ENCODE measurements at regions not wholly inside any gene's neighbourhood (a gene's known extent, or its start where the extent isn't known, plus 50 kb on each side); places are given as distances from the start of the nearest gene placed in this dataset.
A peak's percentile ranks its signal among the peaks of the same experiment; 100 is the strongest.
"Not testable (repeated sequence)": the region's sequence is repeated elsewhere in the genome, so short reads cannot be mapped to it uniquely, and the experiment has no call there.

GRCh38 chr10:70976063-70976695 is 87.8 kb upstream of the PCBD1 start:
- H3K9me3 Mint-ChIP-seq: no peaks in the 10 kb centered on the region
- H3K27ac Mint-ChIP-seq: no peak overlapping the region
- no peak for ATAC-seq (replicated peaks)
- H3K4me1 Mint-ChIP-seq: no peaks in the 10 kb centered on the region
- no peak overlapping the region for H3K4me3 Mint-ChIP-seq
- peaks cover 19% of the 10 kb centered on the region for H3K27me3 Mint-ChIP-seq
- H3K36me3 Mint-ChIP-seq (ENCODE audit: low read depth): no peaks in the 10 kb centered on the region

GRCh38 chr10:70977625-70978024 is 89.3 kb upstream of the PCBD1 start:
- Mint-ChIP-seq H3K9me3 (no peaks in the 10 kb centered on the region), H3K4me1 (no peaks in the 10 kb centered on the region), H3K36me3 (ENCODE audit: low read depth) (no peaks in the 10 kb centered on the region)

GRCh38 chr10:70978181-70978580 is 89.8 kb upstream of the PCBD1 start:
- Mint-ChIP-seq H3K4me1 (peaks cover 5% of the 10 kb centered on the region), H3K27me3 (peaks cover 17% of the 10 kb centered on the region), H3K36me3 (ENCODE audit: low read depth) (no peaks in the 10 kb centered on the region), H3K27ac (no peak overlapping the region), H3K4me3 (no peak overlapping the region), H3K9me3 (no peaks in the 10 kb centered on the region)
- ATAC-seq (replicated peaks): no peak

More at GRCh38 chr10:70977625-70978024, 89.3 kb upstream of the PCBD1 start:
- Mint-ChIP-seq H3K27me3 (peaks cover 18% of the 10 kb centered on the region), H3K27ac (no peak overlapping the region), H3K4me3 (no peak overlapping the region)
- ATAC-seq (replicated peaks): no peak

- Mint-ChIP-seq H3K27me3 (peaks cover 17% of the 10 kb centered on the region), H3K9me3 (no peaks in the 10 kb centered on the region), H3K4me1 (peaks cover 5% of the 10 kb centered on the region), H3K36me3 (ENCODE audit: low read depth) (no peaks in the 10 kb centered on the region), H3K4me3 (no peak overlapping the region), H3K27ac (no peak overlapping the region)
- ATAC-seq (replicated peaks): no peak
These were observed 90.6 kb upstream of the PCBD1 start for GRCh38 chr10:70978816-70979480.

GRCh38 chr10:70980687-70981086 is 92.3 kb upstream of the PCBD1 start:
- ATAC-seq (replicated peaks): no peak
- Mint-ChIP-seq H3K4me1 (peaks cover 5% of the 10 kb centered on the region), H3K36me3 (ENCODE audit: low read depth) (no peaks in the 10 kb centered on the region), H3K27ac (no peak overlapping the region), H3K4me3 (no peak overlapping the region), H3K9me3 (no peaks in the 10 kb centered on the region), H3K27me3 (peaks cover 9% of the 10 kb centered on the region)

- Mint-ChIP-seq H3K27ac (no peak overlapping the region), H3K36me3 (ENCODE audit: low read depth) (no peaks in the 10 kb centered on the region), H3K9me3 (no peaks in the 10 kb centered on the region), H3K4me1 (peaks cover 5% of the 10 kb centered on the region), H3K4me3 (no peak overlapping the region), H3K27me3 (peaks cover 5% of the 10 kb centered on the region)
- no peak for ATAC-seq (replicated peaks)
These were observed 92.9 kb upstream of the PCBD1 start for GRCh38 chr10:70981171-70981836.

- H3K9me3 Mint-ChIP-seq: no peaks in the 10 kb centered on the region
- H3K4me3 Mint-ChIP-seq: peak overlapping the region; percentile 20
- ATAC-seq (replicated peaks): no peak
- peaks cover 3% of the 10 kb centered on the region for H3K27me3 Mint-ChIP-seq
- no peaks in the 10 kb centered on the region for H3K36me3 Mint-ChIP-seq (ENCODE audit: low read depth)
- H3K4me1 Mint-ChIP-seq: peaks cover 5% of the 10 kb centered on the region
- peak overlapping the region; percentile 7 for H3K27ac Mint-ChIP-seq
These were observed 93.6 kb upstream of the PCBD1 start for GRCh38 chr10:70981936-70982335.

- peak overlapping the region; percentile 7 for H3K27ac Mint-ChIP-seq
- H3K4me3 Mint-ChIP-seq: peak overlapping the region; percentile 20
- H3K4me1 Mint-ChIP-seq: peaks cover 5% of the 10 kb centered on the region
- peak; percentile 27 for ATAC-seq (replicated peaks)
- H3K36me3 Mint-ChIP-seq (ENCODE audit: low read depth): no peaks in the 10 kb centered on the region
- H3K9me3 Mint-ChIP-seq: no peaks in the 10 kb centered on the region
- peaks cover 3% of the 10 kb centered on the region for H3K27me3 Mint-ChIP-seq
These were observed 94.1 kb upstream of the PCBD1 start for GRCh38 chr10:70982443-70982842.

- peak overlapping the region; percentile 52 for H3K27ac Mint-ChIP-seq
- H3K27me3 Mint-ChIP-seq: no peaks in the 10 kb centered on the region
- H3K36me3 Mint-ChIP-seq (ENCODE audit: low read depth): no peaks in the 10 kb centered on the region
- H3K4me1 Mint-ChIP-seq: peaks cover 5% of the 10 kb centered on the region
- no peak overlapping the region for H3K4me3 Mint-ChIP-seq
- peak; percentile 35 for ATAC-seq (replicated peaks)
- no peaks in the 10 kb centered on the region for H3K9me3 Mint-ChIP-seq
These were observed 96.8 kb upstream of the PCBD1 start for GRCh38 chr10:70984986-70985722.

- ATAC-seq (replicated peaks): peak; percentile 79
- H3K36me3 Mint-ChIP-seq (ENCODE audit: low read depth): no peaks in the 10 kb centered on the region
- no peaks in the 10 kb centered on the region for H3K9me3 Mint-ChIP-seq
- peaks cover 5% of the 10 kb centered on the region for H3K4me1 Mint-ChIP-seq
- no peak overlapping the region for H3K4me3 Mint-ChIP-seq
- no peaks in the 10 kb centered on the region for H3K27me3 Mint-ChIP-seq
- no peak overlapping the region for H3K27ac Mint-ChIP-seq
These were observed 97.7 kb upstream of the PCBD1 start for GRCh38 chr10:70985824-70986622.

- Mint-ChIP-seq H3K27ac (no peak overlapping the region), H3K36me3 (ENCODE audit: low read depth) (no peaks in the 10 kb centered on the region), H3K27me3 (no peaks in the 10 kb centered on the region), H3K4me1 (peaks cover 5% of the 10 kb centered on the region), H3K4me3 (no peak overlapping the region), H3K9me3 (no peaks in the 10 kb centered on the region)
- no peak for ATAC-seq (replicated peaks)
These were observed 98.2 kb upstream of the PCBD1 start for GRCh38 chr10:70986623-70986950.

- no peak overlapping the region for H3K27ac Mint-ChIP-seq
- H3K36me3 Mint-ChIP-seq (ENCODE audit: low read depth): no peaks in the 10 kb centered on the region
- H3K27me3 Mint-ChIP-seq: no peaks in the 10 kb centered on the region
- peaks cover 5% of the 10 kb centered on the region for H3K4me1 Mint-ChIP-seq
- ATAC-seq (replicated peaks): no peak
- H3K9me3 Mint-ChIP-seq: no peaks in the 10 kb centered on the region
- no peak overlapping the region for H3K4me3 Mint-ChIP-seq
These were observed 99.2 kb upstream of the PCBD1 start for GRCh38 chr10:70987396-70988130.

- ATAC-seq (replicated peaks); H3K36me3 Mint-ChIP-seq (ENCODE audit: low read depth): not testable (repeated sequence)
These were observed 101.8 kb upstream of the PCBD1 start for GRCh38 chr10:70990156-70990555.

More at GRCh38 chr10:70990156-70990555, 101.8 kb upstream of the PCBD1 start:
- not testable (repeated sequence) for H3K4me1 Mint-ChIP-seq, H3K27me3 Mint-ChIP-seq, H3K4me3 Mint-ChIP-seq, H3K9me3 Mint-ChIP-seq, H3K27ac Mint-ChIP-seq
